Glomerular visceral epithelial cell (primary cell): ENCODE measurements at regions not wholly inside any gene's neighbourhood (a gene's known extent, or its start where the extent isn't known, plus 50 kb on each side); places are given as distances from the start of the nearest gene placed in this dataset.

Source experiments
- DNase-seq: peaks from one replicate; pipeline ENCODE4 v3.0.0-alpha.2; 2016; ENCODE audit errors: extremely low spot score

GRCh38 chr3:27590437-27591298 is 106.5 kb upstream of the SLC4A7 start:
- DNase-seq, result peak; percentile 25

- DNase-seq, result peak; percentile 41
Measured at GRCh38 chr3:27589795-27590194, 105.6 kb upstream of the SLC4A7 start.

DNA sequence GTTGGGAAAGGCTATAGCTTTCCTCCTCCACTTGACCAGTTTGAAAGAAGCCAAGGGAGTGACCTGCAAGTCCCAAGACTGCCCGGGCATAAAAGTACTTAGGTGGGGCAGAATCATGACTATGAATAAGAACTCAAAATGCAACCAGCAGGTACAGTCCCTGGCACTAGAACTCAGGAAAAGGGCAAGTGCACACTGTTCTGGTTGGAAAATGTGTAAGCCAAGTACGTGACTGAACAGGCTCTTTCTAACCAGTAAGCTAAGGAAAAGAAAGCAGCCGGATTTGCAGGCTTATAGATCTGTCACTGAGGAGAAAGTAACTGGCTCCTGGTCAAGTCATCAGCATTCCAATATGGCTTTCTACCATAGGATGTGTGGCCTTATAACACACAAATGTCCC is 101.2 kb upstream of the SLC4A7 start:
- no peak for DNase-seq

DNA sequence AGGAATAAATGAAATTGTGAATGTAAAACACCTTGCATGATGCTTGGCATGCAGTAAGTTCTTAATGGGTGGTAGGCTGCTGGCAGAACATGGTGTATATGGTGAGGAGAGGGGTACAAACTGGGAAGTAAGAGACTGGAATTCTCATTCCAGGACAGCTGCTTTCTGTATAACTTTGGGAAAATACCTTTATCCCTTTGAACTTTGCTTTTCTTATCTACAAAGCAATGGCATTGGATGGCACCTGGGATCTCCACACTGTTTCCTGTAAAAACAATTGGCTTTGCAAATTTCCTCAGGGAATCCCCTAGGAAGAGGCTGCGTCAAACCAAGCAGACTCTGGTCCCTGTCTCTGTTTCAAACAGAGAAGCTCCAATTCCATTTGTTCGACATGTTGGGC is 100.7 kb upstream of the SLC4A7 start:
- no peak for DNase-seq

DNA sequence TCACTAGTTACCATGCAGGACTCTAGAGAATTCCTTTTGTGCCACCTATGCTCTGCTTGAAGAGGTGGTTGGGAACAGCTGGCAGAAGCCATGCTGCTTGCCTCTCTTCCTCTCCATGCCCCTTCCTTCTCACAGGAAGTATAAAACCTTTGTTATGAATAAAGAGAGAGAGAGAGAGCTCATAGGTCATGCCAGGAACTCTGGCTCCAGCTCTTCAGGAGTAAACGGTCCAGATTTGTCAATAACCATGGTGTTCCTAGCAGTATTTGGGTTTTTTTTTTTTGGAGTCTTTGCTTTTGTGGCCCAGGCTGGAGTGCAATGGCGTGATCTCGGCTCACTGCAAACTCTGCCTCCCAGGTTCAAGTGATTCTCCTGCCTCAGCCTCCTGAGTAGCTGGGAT is 97.7 kb upstream of the SLC4A7 start:
- no peak for DNase-seq

DNA sequence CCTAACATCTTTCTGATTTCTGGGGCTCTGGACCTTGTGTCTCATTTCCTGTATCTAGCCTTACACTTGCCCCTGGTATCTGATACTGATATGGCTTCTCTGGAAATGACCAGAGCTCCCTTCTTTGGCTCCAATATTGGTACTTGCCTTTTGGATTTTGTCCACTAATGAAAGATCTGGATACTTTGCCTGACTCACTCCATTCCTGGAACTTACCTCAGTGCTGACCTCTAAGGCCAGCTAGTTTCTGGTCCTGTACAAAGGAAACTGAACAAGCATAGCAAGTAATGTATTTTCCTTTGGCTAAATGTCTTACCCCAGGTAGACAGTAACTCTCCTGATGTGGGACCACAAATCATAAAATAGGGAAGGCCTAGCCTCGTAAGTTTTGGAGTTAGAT is 93.8 kb upstream of the SLC4A7 start:
- DNase-seq, result no peak

- DNase-seq, result no peak
Measured at GRCh38 chr3:27577504-27577903, 93.3 kb upstream of the SLC4A7 start.

- DNase-seq, result no peak
Measured at GRCh38 chr3:27576171-27576570, 92.0 kb upstream of the SLC4A7 start.

GRCh38 chr3:27575499-27575898 is 91.3 kb upstream of the SLC4A7 start:
- DNase-seq, result no peak

- DNase-seq, result no peak
Measured at GRCh38 chr3:27574438-27574795, 90.2 kb upstream of the SLC4A7 start.

DNA sequence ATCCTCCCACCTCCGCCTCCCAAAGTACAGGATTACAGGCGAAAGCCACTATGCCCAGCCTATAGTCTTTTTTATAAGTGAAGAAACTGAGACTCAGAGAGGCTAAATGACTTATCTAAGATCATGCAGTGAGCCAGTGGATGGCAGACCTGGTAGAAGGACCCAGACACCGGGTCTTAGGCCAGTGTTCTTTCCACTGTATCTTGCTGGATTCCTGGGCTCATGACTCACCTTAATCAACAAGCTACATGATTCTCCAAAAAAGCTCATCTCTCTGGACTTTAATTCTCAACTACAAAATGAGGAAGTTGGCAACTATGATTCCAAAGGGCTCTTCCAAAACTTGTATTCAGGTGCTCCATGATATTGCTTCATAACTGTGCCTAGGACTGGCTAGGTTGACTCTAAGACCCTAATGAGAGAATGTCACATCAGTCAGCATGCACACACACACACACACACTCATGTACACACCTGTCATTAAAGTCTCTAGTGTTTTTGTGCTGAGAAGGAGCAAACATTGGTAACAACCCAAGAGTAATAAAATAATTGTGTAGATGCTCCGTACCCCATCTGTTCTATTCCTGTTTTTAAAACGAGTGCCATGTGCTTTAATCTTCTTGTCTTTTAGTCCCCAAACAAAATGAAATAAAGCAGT is 89.7 kb upstream of the SLC4A7 start:
- no peak for DNase-seq

DNA sequence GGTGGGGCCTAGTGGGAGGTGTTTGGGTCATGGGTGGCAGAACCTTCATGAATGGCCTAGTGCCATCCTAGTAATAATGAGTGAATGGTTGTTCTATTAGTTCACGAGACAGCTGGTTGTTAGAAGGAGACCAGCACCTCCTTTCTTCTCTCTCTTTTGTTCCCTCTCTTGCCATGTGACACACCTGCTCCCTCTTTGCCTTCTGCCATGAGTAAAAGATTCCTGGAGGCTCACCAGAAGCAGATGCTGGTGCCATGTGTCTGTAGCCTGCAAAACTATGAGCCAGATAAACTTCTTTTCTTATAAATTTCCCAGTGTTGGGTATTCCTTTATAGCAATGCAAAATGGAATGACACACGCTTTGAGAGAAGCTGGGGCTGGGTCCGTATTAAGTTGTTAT is 89.0 kb upstream of the SLC4A7 start:
- no peak for DNase-seq

GRCh38 chr3:27571345-27571744 is 87.2 kb upstream of the SLC4A7 start:
- DNase-seq, result no peak

GRCh38 chr3:27570421-27571106 is 86.4 kb upstream of the SLC4A7 start:
- DNase-seq, result no peak

DNA sequence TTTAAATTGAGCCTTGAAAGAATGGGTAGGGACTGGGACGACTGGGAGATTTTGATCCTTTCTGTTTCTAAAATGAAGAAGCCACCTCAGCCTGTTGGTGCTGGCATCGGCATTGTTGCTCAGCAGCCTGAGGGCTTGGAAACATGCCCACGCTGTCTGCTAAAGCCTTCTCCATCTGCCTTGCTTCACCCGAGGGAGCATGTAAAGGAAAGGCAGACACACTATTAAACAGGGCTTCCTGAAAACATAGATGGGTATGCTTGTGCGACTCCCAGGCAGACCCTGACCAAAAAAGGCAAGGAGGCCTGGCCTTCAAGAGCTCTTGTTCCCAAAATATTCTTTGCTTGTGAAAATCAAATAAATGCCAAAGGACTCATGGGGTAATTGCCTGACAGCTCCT is 84.2 kb upstream of the SLC4A7 start:
- no peak for DNase-seq

DNA sequence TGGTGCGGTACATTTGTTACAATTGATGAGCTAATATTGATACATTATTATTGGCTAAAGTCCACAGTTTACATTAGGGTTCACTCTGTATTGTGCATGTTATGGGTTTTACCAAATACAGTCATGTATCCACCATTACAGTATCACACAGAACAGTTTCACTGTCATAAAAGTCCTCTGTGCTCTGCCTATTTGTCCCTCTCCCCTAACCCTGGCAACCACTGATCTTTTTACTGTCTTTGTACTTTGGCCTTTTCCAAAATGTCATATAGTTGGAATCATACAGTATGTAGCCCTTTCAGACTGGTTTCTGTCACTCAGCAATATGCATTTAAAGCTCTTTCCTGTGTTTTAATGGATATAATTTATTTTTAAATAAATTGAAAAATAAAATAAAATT is 83.1 kb upstream of the SLC4A7 start:
- DNase-seq, result no peak

GRCh38 chr3:27565201-27565852 is 81.1 kb upstream of the SLC4A7 start:
- DNase-seq, result no peak

DNA sequence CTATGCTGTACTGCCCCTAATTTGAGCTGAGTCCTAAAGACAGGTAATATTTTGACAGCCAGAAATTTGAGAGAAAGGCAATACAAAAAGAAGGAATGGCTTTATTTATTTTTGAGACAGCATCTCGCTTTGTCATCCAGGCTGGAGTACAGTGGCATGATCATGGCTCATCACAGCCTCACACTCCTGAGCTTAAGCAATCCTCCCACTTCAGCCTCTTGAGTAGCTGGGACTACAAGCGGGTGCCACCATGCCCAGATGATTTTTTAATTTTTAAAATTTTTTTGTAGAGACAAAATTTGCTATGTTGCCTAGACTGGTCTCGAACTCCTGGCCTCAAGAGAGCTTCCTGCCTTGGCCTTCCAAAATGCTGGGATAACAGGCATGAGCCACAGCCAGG is 77.4 kb upstream of the SLC4A7 start:
- DNase-seq, result no peak

GRCh38 chr3:27560484-27561056 is 76.4 kb upstream of the SLC4A7 start:
- no peak for DNase-seq

GRCh38 chr3:27559835-27560234 is 75.7 kb upstream of the SLC4A7 start:
- no peak for DNase-seq

DNA sequence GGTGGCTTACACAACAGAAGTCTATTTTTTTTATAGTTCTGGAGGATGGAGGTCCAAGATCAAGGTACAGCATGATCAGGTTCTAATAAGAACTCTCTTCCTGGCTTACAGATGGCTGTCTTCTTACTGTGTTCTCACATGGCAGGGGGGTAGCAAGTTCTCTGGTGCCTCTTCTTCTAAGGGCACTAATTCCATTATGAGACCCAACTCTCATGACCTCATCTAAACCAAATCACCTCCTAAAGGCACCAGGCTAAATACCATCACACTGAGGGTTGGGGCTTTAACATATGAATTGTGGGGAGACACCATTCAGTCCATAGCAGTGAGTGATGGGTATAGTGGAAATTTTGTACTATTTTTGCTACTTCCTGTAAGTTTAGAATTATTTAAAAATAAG is 75.2 kb upstream of the SLC4A7 start:
- DNase-seq, result no peak

DNA sequence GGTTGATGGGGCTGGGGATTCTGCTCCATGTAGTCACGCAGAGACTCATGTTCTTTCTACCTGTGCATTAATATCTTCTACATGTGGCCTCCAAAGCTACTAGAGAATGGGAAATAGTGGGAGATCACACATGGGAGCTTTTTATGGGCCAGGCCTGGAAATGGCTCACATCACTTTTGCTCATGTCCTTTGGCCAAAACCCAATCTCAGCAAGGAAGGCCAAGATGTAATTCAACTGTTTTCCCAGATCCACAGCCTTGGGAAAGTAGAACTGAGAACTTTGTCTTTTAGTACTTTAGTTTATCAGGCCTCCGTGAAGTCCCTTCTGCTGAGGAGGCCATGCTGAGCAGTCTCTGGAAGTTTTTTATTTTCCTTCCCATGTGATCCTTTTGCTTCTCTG is 73.2 kb upstream of the SLC4A7 start:
- DNase-seq, result no peak
